Amygdala (tissue), 56 donors: ENCODE measurements at regions not wholly inside any gene's neighbourhood (a gene's known extent, or its start where the extent isn't known, plus 50 kb on each side); places are given as distances from the start of the nearest gene placed in this dataset.

ENCODE experiments used
- DNase-seq, 56 donors: peaks; one replicate each; lab custom pipeline; 2025; lab: John Stamatoyannopoulos, UW

DNA sequence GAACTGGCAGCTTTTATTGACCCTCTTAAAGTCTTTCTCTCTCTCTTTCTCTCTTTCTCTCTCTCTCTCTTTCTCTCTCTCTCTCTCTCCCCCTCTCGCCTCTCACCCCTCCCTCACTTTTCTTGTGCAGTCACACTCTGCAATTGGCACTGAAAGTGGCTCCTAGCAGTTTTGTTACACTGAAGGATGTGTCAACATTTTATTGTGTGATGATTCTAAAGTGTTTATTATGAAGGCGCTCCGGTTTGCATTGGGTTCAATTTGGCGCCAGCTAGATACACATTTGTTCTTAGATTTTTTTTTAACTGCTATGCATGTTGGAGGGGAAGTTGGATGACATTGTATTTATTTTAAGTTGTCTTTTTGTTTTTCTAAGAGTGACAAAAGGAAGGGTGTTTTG, 64.0 kb upstream of the CHRM3 start:
- DNase-seq, result no peak

DNA sequence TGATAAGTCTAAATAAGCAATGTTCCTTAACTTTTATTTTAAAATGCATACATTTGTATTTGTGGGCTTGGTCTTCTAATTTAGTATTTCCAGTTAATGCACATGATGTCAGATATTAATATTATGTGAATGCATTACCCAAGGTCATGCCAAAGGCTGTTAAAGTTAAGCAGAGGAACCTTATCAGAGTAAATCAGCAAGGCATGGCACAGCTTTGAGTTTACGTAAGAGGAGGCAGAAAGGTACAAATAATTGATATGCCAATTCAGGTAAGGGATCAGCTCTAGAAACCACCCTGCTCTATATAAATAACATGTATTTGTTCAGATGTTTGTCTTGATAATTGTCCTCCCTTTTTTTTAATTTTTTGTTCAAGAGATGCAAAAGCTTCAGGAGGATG, 64.5 kb upstream of the CHRM3 start:
- DNase-seq, result no peak

DNA sequence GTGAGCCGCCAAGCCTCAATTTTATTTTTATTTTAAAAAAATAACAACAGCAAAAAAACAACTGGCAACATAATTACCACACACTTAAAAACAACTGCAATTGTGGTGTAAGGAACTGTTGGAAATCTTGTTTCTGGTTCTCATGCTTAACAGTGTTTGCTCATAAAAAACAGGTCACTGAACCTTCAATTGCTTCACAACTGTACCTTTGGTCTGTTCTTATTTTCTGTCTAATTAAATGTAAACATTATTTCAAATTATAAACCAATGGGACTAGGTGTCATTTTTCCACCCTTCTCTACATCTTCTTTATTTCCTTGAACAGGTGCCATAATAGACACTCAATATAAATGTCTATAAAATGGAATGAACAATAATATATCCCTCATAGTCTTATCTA, 68.4 kb upstream of the CHRM3 start:
- DNase-seq, result no peak

DNA sequence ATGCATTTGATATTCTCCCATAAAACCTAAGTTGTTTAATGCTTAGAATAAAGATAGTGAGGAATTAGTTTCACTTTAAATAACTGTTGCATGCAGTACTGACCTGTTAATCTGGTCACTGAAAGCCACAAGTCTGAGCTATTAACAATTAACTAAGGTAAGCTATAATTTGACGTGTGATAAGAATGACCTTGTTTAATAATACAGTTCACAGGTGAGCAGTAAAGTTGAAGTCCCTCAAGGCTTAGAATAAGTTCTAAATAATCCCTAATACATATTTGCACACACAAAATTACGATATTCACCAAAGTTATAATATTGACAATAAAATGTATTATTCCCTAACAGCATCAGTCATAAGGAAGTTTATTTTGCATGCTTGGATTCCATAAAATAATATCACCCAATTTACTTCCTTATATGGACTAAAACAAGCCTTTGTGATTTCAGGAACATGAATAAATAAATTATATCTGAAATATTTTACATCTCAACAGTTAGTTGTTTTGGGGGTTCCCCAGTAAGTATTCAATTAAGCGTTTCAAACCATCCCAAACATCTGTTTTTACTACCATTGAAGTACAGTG, 70.6 kb upstream of the CHRM3 start:
- DNase-seq, result no peak

DNA sequence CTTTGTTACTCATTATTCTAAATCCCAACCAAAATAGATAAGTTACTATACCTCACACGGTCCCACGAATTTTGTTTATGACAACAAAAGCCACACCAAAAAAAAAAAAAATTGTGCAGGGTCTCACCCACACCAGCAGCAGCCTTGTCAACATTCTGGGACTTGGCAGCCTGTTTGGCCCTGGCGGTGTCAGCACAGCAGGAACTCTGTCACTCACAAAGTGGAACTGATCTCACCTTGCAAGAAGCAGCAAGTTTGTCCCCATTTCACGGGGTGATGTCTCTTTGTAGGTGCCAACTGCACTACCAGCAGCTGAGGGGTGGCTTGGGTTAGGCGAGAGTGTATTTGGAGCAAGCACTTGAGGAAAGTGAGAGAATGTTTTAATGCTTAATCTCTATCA, 75.0 kb upstream of the CHRM3 start:
- no peak for DNase-seq

DNA sequence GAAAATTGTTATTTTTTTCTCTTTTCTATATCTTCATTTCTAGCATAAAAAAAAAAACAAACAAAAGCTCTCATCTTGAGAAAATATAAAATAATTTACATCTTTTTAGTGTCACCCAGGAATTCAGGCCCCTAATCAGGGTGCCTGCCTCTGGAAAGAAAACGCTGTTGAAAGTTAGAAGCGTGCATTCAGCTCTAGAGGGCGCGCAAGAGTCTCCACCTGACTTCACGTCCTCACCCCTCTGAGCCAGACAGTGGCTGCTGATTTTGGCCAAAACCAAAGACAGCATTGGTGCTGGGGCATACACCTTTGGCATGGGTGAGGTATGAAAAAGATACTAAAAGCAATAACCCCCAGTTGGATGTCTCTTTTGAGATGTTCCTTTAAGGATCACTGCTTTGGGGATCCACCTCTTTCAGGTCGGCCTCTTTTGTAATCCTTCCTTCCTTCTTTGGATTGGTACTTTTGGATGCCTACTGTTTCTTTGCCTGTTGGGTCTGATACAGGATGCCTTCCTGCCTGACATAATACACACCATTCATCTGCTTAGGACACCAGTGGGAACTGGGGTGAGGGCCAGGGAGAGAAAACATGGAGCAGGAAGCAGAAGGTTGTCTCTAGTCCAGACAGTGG, 77.6 kb upstream of the CHRM3 start:
- DNase-seq, result peak in 5 of 56 donors; percentile 1 to 12 (median 4)

DNA sequence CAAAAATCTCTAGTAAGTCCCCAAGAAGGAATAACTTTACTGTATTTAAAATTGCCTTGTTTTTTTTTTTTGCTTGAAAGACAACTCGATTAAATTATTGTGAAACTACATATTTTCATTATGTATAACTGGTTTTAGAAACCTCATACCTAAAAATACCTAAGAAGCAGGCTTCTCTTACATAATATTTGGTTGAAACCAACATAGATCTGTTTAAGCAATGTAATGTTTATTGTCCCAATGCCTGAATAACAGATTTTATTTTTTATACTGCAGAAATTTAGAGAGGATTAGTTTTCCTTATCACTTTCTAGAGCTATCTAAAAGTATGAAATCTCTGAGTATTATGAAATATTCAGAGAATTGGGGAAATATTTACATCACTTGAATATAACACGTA, 78.5 kb upstream of the CHRM3 start:
- no peak for DNase-seq

DNA sequence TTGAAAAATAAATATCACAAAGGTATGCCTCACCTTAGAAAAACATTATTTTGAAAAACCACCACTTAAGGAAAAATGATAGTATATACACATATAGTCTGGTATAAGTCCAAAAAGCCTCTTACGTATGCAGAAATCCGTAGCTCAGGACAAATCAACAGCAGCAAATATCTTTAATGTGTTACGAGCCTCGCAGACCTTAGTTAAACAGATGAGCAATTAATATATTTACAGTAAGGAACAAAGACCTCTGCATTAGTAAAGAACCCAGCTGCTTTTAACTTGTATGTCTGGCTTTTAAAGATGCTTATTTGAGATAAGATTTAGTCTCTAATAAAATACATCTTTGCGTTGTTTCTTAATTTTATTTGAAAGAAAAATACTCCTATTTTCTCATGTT, 79.9 kb upstream of the CHRM3 start:
- no peak for DNase-seq

DNA sequence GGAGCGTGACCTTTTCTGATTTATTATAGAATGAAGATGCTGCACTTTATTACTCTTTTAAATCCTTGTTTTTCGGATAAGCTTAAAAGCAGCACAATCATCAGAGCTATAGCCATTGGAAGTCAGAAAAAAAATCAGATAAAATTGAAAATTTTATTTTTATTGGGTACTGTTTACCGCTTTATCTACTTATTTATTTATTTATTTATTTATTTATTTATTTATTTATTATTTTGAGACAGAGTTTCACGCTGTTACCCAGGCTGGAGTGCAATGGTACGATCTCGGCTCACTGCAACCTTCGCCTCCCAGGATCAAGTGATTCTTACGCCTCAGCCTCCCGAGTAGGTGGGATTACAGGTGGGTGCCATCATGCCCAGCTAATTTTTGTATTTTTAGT, 83.1 kb upstream of the CHRM3 start:
- DNase-seq, result no peak

DNA sequence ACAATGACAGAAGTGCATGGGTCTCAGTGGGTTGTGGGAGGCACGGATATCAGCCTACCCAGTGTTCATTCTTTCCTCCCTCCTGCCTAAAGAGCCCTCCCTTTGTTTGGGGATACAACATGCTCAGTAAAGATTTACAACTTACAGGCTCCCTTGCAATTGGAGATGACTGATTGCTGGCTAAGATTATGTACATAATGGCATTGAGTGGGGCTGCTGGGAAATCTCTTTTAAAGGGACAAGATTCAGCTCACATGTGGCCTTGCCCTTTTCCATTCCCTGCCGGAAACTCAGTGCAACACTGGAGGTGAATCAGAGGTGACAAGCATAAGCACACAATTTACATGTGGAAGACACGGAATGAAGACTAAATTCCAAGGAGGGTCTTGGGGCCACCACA, 83.7 kb upstream of the CHRM3 start:
- DNase-seq, result no peak

DNA sequence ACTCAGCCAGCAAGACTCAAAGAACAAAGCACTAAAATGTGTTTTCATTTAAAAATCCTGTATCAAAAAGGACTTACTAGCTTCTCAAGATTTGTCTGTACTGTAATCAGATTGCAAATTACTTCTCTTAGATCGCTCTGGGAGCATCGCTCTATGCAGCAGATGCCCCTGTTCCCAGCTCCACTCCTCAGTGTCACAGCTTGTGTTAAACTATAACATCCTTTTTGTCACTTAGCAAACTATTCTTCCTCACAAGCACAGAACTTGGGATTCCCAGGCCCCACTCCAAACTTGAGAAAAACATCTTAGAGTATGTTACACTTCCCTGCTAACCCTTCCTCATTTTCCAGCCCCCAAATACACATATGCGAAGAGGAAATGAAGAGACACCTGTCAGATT, 85.1 kb upstream of the CHRM3 start:
- no peak for DNase-seq

DNA sequence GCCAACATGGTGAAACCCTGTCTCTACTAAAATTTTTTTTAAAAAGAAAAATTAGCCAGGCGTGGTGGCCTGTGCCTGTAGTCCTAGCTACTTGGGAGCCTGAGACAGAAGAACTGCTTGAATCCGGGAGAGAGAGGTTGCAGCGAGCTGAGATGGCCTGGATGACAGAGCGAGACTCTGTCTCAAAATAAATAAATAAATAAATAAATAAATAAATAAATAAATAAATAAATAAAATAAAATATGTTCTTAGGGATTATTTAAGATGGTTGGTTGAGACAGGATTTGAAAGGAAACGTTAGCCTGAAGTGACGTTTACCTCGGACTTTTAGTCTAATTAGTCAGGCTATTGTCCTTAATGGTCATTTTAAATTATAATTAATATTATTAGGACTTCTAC, 88.5 kb upstream of the CHRM3 start:
- DNase-seq, result no peak

DNA sequence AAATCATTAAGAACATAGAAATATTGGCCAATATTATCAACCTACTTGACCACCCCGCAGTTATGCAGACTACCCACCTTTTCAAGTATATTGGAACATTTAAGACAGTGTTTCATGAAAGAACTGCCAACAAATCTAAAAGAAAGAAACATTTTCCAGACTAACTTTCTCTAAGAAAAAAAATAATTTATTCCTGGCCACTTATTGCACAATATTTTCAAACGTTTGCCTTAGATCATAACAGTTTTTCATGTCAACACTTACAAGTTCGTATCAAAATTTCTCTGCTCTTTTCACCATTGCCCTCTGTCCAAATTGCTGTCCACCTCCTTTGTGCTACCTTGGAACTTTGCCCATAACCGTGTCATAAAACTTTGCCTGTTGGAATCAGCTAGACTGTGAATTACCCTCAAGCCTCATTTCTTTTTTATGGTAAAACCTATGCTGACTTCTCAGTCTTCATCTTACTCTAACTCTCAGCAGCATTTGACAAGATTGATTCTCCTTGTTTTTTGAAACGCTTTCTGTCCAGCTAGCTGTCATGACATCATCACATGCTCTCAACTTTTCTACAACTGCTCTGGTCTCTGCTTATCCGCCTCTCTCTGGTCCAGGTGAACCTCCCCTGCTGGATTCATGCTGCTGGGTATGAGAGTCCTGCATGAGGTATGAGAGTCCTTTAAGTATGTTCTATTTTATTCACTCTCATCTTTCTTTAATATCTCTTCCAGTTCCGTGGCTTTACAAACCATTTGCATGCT, 92.8 kb upstream of the CHRM3 start:
- no peak for DNase-seq

DNA sequence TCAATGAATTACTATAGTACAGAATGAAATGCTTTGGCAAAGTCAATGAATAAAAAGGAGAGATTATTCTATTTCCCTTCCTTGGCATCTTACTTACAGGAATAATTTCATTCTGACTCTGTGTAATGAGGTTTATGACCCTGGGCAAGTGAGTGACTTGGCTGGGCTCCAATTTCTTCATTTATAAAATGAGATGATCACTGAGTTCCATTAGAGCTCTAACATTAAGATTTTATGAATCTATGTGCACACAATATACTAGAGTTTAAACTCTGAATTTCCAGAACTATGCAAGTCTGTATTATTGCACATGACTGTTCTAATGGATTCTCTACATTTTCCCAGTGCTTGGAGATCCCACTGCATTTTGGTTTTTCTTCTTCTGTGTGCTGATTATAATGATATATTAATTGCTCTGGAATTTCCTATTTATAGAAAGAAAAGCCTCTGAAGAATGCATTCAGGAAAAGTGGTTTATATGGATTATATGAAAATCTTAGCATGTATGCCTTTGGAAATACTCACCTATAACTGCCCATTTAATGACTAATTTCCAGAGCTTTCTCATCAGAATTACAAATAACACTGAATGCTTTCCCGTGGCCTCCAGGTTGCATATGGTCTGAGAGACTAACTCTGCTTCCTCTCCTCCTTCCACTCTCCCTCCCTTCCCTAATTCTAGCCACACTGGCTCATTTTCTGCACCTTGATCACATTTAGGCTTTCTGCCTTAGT, 97.4 kb upstream of the CHRM3 start:
- DNase-seq, result no peak

DNA sequence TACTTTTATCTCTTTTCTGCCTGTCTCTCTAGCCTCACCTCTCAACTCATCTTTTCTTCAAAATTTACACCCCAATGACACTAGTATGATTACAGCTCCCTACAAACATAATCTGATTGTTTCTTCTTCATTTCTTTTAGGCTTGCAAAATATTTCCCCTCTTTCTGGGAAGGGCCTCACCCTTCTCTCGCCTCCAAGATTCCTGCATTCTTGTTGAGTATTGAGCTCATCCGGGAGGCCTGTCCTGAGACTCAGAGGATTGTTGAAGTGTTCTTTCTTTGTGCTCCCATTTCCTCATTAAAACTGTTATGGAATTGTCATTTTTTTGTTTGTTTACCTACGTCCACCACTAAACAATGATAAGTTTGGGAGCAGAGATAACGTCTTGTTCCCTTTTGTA, 99.1 kb upstream of the CHRM3 start:
- no peak for DNase-seq

DNA sequence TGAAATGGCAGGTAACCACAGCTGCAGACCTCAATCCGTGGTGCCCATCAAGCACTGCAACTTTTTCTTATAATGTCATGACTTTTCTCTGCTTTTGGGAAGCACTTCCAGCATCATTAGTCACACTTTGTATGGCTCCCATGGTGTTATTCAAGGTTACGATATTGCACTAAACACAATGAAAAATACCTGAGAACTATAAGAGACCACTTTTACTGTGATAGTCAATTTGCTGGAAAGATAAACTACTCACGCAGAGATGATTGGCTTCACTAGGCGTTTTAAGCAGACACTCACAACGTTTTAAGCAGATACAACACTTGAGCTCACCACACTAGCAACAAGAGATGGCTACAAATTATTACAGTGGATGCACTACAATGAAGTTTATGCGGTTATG, 103.2 kb upstream of the CHRM3 start:
- DNase-seq, result no peak

DNA sequence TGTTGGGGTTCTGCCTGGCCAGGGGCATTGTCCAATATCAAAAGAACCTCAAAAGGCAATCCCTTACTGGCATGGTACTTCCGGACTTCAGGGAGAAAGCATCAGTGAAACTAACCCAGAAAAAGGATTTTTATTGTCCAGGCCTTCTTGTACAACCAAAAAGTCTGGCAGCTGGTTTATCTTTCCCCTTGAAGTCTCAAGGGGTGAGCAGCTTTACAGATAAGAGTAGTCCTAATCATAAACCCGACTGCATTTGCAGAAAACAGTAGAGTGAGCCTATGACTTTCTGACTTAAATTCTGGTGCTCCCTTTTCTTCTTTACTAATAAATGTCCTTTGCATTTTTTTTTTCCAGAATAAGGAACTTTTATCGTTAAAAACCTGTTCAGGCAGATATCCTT, 104.0 kb upstream of the CHRM3 start:
- no peak for DNase-seq

DNA sequence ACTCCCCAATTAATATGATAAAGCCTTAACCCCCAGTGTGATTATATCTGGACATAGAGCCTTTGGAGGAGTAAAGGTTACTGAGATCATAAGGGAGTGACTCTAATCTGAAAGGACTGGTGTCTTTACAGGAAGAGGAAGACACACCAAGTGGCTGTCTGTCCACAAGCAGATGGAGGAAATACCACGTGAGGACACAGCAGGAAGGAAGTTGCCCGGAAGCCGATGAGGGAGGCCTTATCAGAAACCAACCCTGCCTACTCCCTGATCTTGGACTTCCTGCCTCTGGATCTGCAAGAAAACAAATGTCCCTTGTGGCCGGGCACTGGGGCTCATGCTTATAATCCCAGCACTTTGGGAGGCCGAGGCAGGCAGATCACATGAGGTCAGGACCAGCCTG, 110.3 kb upstream of the CHRM3 start:
- DNase-seq, result no peak

DNA sequence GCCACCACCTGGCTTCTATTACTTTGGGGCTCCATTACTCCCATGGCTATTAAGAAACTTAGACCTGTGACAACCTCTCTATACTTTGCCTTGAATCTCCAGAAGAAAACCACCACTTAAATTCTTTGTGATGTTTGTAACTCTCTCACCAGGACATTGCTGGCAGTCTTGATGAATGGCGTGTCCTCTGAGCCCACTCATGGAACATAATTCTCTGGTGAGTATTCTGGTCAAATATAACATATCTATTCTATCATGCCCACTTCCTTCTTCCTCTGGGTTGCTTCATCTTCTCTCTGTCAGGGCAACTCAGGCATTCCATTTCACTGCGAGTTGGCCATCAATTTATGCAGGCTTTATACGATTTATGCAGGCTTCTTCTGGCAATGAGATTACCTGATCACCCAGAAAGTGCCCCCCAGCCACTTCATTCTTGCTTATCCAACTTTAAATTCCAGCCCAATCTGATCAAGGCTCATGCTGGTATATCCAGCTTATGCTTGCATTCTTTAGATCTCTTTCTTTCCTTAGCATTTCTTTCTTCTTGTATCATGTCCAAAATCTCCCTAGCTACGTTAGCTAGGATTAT, 112.0 kb upstream of the CHRM3 start:
- no peak for DNase-seq

DNA sequence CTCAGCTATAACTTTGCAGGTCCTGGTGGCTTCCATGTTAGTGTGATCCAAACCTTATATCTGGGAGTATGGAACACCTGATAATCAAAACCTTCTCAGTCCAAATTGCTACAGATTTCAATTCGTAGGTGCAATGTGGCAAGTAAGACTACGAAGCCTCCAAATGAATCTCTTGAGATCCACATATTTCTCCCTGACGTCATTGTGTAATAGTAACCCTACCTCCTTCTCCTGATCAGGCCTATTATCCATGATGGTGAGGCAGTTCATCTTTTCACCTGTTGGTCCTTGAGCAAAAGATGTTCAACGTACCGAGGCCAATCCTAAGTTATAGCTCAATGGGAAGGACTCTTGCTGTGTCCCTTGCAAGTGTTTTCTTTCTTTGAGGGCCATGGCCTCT, 115.9 kb upstream of the CHRM3 start:
- no peak for DNase-seq

DNA sequence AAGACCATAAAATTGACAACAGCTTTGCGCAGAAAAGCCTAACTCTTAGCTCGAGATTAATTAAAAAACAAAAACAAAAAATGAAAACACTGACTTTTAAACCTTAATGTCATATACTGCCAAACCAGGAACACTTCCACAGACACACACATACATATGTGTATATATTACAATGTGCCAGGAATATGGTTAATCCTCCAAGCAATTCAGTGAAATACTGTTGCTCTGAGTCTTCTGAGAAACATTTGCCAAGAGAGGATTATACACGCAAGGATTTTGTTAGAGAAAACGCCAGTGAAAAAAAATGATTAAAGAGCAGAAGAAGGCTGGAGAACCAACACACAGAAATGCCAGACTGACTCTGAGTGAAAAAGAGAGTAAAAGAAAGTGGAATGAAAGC, 116.7 kb upstream of the CHRM3 start:
- DNase-seq, result no peak
